GM19397 (cell line): ENCODE measurements at regions not wholly inside any gene's neighbourhood (a gene's known extent, or its start where the extent isn't known, plus 50 kb on each side); places are given as distances from the start of the nearest gene placed in this dataset.
"Not testable (repeated sequence)": the region's sequence is repeated elsewhere in the genome, so short reads cannot be mapped to it uniquely, and the experiment has no call there.

Source experiments
- ATAC-seq: cut with Tn5 transposase; IDR thresholded peaks from one replicate; pipeline ENCODE4 v1.9.1; 2021; ENCODE audit warnings: mild to moderate bottlenecking, moderate library complexity; ENCODE audit not compliant: unreplicated experiment

DNA sequence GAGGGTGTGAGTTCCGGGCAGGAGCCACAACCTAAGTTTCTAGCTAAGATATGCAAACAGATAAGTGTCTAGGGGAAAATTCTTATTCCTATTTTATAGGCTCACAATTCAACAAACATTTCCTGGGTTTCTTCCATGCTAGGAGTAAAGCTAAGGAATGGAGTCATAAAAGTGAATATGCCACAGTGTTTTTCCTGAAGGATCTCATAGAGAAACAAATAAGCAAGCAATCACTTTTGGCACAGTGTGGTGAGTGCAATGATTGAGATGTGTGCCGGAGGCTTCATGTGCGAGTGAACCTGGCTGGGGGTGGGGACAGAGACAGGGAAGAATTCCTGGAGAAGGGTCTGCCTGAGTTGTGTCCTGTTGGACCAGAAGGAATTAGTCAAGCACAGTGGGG is 147.4 kb downstream of the TENT5C start:
- ATAC-seq, result no peak

DNA sequence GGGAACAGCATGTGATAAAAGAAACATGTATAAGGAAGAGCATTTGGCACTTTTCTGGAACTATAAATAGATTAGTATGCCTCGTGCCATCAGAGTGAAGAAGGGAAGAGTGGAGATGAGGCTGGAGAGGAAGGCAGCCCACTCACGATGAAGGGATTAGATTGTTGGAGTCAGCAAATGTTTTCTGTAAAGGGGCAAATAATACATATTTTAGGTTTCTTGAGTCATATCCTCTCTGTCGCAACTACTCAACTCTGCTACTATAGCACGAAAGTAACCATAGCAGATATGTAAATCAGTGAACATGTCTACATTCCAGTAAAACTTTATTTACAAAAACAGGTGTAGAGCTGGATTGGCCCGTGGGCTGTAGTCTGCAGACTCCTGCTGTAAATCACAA is 147.8 kb downstream of the TENT5C start:
- ATAC-seq, result no peak

DNA sequence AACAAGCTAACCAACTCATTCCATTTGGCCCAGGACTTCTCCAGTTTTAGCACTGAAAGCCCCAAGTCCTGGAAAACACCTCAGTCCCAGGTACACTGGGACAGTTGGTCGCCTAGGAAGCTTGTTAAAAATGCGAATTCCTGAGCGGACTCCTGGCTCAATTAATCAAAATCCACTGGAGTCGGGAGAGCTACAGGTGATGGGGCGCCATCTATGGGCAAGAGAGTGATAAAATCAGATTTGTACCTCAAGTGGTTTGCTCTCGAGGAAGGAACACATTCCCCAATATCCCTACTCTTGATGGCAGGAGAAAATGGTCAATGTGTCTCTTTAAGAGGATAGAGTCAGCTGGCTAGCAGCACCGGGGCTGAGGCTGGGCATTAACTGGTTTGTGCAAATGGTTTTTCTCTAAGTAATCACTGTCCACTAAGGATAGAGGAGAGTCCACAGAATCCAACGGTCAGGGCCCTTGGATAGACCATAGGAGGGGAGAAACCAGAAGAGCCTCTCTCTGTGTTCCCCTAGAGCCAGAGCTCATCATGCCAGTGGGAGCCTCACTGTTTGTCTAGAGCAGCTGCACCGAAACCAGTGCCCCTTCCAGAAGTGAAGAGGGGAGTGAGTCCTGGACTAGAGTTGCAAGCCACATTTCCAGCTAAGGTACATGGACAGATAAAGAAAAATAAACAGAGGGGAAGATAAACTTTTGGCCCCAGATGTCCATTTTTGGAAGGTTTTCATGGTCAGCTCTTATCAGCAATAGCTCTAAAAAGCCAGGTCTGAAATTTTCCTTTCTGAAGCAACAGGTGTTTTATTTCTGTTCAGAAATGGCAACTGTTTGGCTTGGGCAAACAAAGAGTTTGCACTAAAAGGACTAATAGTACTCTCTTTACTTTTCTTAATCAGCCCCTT is 148.5 kb downstream of the TENT5C start:
- no peak for ATAC-seq

DNA sequence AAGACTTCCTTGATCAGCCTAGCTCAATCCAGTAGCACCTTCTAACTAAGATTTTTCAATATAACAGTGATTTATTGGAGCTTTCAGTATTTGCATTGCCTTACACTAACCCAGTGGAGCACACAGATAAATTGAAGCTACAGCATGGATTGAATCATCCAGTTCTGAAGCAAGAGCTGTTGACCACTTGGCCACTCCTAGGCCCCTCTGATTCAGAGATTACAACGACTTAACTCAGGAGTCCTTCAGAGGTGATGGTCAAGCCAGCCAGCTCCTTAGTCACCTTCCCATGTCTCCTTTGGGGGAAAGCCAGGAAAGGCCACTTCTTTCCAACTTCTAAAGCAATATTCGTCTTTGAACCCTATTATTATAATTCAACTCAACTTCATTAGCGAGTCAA is 151.8 kb downstream of the TENT5C start:
- ATAC-seq, result no peak

DNA sequence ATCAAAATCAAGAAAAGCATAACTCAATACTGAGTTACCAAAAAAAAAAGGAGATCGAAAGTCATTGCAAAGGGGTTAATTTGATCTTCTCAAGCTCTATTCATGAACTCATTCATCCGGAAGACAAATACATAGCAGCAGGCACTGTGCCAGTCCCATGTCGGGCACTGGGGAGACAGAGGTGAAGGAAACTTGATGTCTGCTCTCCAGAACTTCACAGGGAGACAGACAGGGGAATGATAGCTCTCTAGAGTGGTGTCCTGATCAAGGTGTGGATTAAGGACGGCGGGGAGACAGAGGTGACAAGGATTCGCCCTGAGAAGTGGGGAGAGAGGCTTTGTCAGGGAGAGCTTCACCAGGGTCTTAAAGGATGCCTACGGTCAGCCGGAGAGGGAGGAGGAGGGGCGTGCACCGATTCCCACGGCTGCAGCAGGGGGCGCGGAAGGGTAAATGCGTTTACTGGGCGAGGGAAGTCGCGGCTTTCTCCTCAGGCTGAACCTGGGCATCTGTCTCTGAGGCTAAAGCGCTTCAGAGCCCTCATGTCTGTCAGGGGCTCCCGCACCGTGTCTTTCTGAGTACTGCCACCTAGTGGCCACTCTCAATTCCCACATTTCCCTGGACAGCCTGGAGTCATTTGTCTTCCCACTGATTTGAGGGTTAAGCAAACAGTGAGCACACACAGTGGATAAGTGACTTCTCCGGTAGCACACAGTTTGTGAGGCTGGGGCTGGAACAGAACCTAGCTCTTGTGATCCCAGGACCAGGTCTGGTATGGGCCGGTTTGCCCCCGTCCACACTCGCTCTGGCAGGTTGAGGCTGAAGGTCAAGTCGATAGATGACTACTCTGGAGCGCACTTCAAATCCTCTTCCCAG is 152.8 kb downstream of the TENT5C start:
- peak; percentile 78 for ATAC-seq

DNA sequence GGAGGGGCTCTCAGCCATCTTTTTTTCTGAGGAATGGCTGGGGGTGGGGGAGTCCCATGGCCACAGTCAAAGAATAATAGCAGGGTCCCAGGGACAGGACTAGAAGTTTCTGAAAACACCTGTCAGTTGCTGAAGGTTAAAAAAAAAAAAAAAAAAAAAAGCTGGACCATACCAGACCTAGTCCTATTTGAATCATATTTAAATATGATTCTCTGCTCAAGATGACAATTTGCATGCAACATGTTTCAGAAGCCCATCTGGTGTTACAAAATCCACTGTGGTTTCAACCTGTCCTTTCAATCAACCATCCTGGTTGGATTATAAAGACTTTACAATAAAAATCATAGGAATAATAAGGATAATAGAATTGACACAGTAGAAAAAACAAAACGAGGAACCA is 153.7 kb downstream of the TENT5C start:
- ATAC-seq, result no peak

DNA sequence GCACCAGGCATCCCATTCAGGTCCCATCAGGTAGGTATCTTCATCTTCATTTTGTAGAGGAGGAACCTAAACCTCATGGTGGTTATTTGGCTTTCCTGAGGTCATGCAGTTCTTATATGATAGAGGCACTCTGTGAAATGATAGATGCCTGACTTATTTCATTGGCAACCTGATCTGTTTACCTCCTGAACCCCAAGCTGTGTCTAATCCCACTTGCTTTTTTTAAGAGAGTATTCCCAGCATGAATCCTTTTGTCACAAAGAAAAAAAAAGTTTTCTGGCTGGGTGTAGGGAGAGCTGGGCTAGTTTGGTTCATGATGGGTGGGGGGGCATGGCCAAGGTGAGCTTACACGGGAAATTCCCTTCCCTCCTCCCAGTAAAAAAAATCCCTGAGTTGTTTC is 154.2 kb downstream of the TENT5C start:
- ATAC-seq, result no peak

DNA sequence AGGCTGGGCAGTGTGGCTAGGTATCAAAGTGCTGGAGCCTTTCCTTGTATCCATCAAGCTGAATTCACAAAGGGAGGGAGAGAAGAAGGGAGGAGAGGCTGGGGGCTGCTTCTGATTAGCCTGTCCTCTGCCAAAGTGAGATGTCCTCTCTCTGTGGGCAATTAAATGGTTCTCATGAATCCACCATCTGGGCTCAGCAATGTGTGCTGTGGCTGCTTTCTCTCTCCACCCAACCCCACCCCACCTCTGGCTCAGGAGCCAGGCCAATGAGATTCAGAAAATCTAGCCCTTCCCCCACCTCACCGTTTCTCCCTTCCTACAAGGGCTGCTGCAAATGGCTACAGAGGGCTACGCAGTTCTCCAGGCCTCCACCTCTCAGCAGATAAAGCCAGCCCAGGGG is 154.6 kb downstream of the TENT5C start:
- ATAC-seq, result no peak

DNA sequence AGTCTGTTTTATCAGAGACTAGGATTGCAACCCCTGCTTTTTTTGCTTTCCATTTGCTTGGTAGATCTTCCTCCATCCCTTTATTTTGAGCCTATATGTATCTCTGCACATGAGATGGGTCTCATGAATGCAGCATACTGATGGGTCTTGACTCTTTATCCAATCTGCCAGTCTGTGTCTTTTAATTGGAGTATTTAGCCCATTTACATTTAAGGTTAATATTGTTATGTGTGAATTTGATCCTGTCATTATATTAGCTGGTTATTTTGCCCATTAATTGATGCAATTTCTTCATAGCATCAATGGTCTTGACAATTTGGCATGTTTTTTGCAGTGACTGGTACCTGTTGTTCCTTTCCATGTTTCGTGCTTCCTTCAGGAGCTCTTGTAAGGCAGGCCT is 161.7 kb downstream of the GDAP2 start:
- ATAC-seq, result not testable (repeated sequence)

DNA sequence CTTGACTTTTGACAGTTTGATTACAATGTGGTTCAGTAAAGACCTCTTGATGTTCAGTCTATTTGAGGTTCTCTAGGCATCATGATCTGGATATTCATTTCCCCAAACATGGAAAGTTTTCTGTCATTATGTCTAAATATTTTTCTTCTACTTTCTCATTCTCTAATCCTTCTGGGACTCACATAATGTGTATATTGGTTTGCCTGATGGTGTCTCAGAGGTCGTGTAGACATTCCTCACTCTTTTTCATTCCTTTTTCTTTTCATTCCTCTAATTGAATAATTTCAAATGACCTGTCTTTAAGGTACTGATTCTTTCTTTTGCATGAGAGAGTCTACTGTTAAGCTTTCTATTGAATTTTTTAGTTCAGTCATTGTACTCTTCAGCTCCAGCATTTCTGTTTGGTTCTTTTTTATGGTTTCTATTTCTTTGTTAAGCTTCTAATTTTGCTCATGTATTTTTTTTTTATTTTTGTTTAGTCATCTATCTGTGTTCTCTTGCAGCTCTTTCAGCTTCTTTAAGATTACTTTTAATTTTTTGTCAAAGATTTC is 158.4 kb downstream of the GDAP2 start:
- ATAC-seq, result no peak

DNA sequence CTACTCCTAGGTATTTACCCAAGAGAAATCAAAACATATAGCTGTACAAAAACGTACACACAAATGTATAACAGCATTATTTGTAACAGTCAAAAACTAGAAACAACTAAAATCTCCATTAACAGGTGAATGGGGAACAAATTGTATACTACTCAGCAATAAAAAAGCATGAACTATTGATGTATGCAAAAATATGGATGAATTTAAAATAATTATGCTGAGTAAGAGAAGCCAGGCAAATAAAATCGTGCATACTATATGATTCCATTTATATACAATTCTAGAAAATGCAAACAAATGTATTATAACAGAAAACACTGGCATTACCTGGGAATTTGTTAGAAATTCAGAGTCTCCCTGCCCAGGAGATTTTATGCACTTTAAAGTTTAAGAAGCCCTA is 150.1 kb downstream of the GDAP2 start:
- ATAC-seq, result no peak

DNA sequence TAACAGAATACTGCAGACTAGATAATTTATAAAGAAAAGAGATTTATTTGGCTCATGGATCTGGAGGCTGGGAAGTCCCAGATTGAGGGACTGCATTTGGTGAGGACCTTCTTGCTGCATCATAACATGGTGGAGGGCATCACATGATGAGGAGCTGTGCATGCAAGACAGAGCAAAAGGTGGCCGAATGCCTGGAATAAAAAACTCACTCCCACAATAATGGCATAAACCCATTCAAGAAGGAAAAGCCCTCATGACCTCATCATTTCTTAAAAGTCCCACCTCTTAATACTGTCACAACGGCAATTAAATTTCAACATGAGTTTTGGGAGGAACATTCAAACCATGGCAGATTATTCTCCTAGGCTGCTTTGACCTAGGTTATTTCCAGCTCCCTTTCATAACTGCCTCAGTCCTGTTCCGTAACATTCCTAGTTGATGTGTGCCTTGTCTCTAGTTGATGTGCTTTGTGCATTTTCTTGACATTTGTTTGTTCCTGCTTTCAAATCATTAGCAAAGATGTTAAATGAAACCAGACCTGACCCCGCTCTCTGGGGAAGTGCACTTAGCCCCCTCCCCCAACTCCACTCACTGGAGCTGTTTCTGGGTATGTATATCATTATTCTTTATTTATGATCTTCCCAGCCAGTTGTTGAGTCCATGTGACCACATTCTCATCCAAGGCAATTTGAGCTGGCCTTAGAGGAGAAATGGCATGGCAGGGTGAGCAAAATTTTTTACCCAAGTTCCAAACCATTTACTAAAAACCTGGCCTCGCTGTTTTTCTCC is 148.5 kb downstream of the GDAP2 start:
- ATAC-seq, result no peak

DNA sequence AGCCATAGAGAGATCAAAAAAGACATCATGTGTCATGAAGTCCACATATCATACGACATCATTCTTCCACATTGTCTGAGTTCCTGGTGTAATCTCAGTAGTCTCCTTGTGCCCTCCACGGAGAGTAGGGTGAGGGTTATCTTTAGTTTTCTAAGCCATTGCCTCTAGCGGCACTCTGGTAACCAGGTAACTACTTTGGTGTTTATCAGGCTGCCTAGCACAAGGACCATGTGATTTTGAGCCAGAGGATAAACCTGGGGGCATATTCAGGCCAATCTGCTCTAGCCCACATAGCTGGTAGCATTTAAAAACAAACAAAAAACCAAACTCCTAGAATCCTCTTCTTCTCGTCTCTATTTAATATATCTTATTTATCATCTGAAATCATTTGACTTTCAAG is 147.4 kb downstream of the GDAP2 start:
- no peak for ATAC-seq

DNA sequence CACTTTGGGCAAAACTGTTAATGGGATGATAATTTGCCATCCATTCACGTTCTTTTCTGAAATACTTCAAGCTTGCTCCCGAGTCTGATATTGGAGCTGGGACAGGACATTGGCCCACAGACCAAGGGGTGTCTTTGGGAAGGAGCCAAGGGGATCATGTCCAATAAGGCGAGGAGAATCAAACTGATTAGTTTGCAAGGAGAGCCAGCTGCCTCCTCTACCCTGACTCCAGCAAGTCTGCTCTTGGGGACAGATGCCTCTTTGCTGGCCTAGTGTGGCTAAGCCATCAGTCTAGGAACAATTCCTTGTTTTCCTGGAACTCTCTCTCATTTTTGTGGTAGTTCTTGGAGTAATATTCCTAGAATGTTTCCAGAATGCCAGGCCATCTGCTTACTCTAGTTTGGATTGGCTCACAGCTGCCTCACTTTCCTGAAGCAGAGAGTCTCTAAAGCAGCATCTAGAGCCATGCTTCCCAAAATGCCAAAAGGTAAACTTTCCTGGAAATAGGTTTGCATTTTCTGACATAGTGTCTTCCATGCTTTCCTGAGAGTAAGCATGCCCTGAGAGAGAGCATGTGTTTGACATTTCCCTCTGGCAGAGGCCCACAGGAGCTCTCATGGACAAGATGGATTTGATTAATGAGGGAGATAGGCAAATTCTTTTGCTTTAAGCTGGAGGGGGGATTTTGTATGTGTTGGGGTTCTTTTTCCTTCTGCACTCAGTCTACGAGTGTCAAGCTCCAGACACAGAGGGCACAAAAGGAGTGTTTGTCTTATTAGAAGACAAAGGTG is 145.6 kb downstream of the GDAP2 start:
- no peak for ATAC-seq

DNA sequence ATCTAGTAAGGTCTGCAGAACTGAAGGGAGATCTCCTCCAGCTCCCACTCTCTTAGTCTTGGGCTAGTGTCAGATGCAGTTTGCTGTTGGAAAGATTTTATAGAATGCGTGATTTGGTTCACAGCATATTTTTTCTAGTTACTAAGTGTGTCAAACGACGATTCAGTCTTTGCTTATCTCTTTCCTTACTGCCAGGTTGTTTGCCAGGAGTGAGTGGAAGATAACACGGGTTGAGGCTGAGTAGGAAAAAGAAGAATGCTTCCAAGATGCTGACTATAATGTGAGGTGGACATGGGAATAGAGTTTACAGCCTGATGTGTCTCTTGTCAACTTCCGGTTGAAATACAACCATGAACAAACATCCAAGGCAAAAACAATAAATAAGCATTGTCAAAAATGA is 141.4 kb downstream of the GDAP2 start:
- no peak for ATAC-seq

DNA sequence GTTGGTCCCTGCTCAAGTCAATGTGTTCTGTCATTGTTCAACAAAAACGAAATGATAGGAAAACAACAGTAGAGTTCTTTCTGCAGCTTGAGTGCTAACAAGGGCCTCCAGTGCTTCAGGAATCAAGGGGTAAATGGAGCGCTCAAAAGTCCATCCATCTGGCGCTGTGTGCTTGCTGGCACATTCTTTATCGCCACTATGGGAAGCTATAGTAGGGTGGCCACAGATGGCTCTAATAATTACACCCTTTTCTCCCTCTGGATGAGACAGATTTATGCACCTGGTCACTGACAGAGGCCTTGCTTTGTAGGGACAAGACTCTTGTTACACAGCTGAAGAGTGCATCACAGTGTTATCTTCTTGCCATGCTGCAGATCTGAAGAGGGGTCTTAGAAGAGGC is 136.0 kb downstream of the GDAP2 start:
- ATAC-seq, result no peak

DNA sequence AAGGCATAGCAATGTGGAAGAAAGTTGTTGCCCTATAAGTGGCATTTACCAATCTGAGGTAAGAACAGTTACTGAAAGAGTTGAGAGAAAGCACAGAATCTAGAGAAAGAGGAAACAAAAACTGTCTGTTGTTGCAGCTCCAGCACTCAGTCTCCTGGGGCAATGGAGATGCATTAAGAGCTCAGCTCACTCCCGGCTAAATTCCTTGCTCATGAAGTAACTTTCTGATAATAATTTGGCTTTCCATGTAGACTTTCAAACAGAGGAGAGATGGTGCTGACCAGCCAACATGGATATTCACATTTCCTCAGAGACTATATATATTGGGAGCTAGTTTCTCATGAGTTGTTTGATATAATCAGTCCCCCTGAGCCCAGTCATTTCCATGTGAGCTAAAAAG is 135.3 kb downstream of the GDAP2 start:
- ATAC-seq, result no peak

DNA sequence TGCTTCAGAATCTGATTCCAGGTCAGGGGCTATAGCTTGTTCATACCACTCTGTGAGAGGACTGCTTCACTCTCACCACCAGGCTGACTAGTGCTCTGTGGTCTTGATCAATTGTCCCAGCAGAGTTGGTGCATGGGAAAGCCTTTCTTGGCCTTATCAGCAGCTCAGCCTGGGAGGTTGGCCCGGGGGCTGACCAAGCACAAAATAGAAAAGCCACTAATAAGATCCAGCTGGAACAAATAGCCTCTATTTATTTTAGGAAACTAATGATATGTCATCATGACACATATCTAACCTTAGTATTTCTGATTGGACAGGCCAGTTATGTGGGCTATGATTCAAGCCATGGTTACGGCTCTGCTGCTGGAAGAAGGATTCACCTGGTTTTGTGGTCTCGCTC is 134.2 kb downstream of the GDAP2 start:
- ATAC-seq, result no peak

DNA sequence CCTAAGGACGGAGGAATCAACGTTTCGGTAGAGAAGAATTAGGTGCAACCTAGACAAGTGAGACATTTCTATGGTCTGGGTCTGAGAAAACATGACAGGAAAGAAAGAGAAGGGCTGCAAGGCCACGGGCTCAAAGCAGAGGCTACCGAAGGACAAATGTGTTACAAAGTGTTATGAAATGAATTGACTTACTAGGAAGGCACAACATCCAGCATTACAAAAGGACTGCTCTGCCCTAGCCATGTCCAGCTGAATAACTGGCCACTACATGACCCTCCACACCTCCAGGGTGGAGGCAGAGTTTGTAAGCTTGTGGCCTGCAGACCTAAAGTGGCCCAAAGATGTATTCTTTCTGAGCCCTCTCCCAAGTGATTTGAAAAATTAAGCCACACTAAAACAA is 133.6 kb downstream of the GDAP2 start:
- ATAC-seq, result no peak

DNA sequence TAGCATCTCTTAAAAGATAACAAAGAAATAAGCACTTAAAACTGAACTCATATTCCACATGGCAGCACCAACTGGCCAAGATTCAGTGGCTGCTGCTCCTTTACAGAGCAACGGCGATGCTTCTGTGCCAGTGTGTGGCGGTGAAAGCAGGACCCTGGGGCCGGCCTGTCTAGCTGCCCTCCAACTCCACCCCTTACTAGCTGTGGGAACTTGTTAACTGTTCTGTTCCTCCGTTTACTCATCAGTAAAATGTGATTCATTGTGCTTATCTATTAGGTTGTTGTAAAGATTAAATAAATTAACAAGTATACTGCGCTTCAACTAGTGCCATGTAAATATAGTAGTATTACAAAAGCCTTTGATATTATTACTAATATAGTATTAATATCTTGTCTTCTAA is 133.2 kb downstream of the GDAP2 start:
- no peak for ATAC-seq
